NCI-H510A treated with DMSO at 0.1 percent for 48 hours (cell line): ENCODE measurements at regions not wholly inside any gene's neighbourhood (a gene's known extent, or its start where the extent isn't known, plus 50 kb on each side); places are given as distances from the start of the nearest gene placed in this dataset.
"Not testable (repeated sequence)": the region's sequence is repeated elsewhere in the genome, so short reads cannot be mapped to it uniquely, and the experiment has no call there.

Experiments
- DNase-seq: peaks from one replicate; lab custom pipeline; 2025; lab: John Stamatoyannopoulos, UW

DNA sequence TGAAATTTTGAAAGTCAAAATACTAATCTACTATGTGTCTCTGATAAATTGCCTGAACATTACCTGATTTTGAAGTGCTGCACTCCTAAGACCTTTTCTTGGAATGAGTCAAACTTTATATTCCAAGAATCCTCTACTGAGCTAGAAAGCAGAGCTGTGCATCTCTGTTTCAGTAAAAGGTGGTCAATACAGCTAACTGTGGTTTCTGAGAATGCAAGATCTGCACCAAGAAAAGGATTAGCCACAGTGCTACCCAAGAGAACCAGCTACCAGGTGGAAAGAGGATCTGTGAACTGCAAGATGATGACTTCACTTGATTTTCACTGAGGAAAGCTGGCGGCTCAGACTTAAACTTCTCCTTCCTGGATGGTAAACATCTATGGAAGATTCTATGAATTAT is 289.3 kb downstream of the LIPI start:
- DNase-seq: not testable (repeated sequence)

GRCh38 chr21:13907385-13907784 is 297.8 kb downstream of the POTED start:
- not testable (repeated sequence) for DNase-seq

DNA sequence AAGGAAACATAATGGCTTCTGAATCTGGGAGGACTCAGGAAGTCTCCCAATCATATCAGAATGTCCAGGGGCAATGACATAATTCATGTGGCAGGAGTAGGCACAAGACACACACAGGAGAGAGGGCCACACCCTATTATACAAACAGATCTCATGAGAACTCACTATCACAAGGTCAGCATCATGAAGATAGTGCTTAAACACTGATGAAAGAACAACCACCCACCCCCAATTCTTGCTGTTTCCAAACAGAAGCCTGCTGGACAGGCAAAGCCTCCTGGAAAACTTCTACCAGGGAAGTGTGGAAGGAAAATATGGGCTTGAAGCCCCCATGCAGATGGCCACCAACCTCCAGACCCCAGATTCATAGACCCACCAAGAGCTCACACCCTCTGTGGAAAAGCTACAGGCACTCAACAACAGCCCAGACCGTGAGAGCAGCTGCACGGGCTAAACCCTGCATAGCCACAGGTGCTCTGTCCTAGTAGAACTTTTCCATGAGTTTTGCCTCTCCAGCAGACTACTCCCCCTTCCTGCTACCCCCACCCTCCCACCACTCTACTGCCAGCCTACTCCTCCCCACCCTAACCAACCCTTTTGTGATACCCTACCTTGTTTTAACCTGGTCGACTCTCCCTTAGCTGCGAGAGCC is 287.1 kb downstream of the POTED start:
- not testable (repeated sequence) for DNase-seq

- not testable (repeated sequence) for DNase-seq
Measured at GRCh38 chr21:13893617-13894016, 284.0 kb downstream of the POTED start.

- not testable (repeated sequence) for DNase-seq
Measured at GRCh38 chr21:13893025-13893424, 283.4 kb downstream of the POTED start.

- not testable (repeated sequence) for DNase-seq
Measured at GRCh38 chr21:13892146-13892751, 282.7 kb downstream of the POTED start.

- DNase-seq: not testable (repeated sequence)
Measured at GRCh38 chr21:13889176-13889575, 279.6 kb downstream of the POTED start.

DNA sequence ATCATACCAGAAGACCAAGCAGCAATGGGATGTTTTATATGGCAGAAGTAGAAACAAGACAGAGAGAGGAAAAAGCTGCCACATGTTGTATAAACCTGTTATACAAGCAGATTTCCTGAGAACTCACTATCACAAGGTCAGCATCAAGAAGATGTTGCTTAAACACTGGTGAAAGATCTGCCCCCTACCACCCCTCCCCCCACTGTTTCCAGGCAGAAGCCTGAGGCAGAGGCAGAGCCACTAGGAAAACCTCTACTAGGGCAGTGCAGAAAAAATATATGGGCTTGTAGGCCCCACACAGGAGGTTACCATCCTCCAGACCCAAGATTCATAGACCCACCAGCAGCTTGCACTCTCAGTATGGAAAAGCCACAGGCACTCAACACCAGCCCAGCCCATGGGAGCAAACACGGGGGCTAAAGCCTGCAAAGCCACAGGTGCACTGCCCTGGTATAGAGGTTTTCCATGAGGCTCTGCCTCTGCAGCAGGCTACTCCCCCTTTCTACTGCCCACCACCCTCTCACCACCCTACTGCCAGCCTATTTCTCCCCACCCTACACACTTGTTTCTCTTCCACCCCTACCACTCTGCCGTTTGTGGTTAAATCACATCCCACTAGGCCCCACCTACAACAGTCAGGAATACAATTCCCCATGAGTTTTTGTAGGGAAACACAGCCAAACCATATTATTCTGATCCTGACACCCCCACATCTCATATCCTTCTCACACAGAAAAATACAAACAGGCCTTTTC is 274.2 kb downstream of the POTED start:
- DNase-seq: not testable (repeated sequence)

GRCh38 chr21:13877503-13877902 is 267.9 kb downstream of the POTED start:
- not testable (repeated sequence) for DNase-seq

DNA sequence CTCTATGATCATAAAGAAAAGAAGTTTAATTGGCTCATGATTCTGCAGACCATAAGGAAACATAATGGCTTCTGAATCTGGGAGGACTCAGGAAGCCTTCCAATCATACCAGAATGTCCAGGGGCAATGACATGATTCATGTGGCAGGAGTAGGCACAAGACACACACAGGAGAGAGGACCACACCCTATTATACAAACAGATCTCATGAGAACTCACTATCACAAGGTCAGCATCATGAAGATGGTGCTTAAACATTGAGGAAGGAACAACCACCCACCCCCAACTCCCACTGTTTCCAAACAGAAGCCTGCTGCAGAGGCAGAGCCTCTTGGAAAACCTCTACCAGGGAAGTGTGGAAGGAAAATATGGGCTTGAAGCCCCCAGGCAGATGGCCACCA is 267.4 kb downstream of the POTED start:
- DNase-seq: not testable (repeated sequence)

GRCh38 chr21:13874001-13874400 is 264.4 kb downstream of the POTED start:
- not testable (repeated sequence) for DNase-seq

DNA sequence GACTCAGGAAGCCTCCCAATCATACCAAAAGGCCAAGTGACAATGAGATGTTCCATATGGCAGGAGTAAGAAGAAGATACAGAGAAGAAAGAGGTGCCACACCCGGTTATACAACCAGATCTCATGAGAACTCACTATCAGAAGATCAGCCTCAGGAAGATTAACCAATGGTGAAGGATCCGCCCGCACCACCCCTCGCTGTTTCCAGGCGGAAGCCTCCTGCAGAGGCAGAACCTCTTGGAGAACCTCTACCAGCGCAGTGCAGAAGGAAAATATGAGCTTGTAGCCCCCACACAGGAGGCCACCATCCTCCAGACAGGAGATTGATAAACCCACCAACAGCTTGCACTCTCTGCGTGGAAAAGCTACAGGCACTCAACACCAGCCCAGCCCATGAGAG is 245.1 kb downstream of the POTED start:
- DNase-seq: no peak

- DNase-seq: not testable (repeated sequence)
Measured at GRCh38 chr21:13850808-13851207, 241.2 kb downstream of the POTED start.

DNA sequence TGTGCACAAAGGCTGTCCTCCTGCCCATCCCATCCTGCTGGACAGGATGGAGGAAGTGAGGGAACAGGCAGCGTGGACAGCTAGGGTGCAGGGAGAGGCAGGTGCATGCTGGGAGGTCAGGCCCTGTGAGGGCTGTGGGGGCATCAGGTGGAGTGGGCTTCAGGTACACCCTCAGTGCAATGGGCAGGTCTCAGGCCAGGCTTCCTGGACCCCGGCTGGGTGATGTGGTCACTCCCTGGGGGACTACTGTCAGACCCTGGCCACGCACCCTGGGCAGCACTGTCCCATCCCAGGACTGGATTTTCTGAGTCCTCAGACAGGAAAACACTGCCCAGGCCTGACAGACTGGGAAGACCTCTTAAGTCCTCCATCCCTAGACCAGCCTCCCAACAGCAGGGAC is 239.9 kb downstream of the POTED start:
- not testable (repeated sequence) for DNase-seq

DNA sequence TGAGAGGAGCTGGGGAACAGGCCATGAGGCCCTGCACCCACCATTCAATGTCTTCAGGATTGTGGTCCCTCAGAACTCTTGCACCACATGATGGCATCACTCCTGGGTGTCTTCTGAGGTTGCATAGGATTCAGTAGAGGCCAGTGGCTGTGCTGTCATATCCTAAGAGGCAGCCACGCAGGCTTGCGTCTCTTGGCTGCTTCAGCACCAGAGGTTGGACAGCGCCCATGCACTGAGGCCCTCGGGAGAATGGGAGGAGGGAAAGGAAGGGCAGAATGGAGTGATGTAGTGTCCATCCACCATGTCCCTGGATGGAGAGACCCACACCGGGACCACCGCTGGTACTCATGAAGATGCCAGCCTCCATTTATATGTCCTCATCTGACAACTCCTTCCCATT is 237.1 kb downstream of the POTED start:
- not testable (repeated sequence) for DNase-seq

- not testable (repeated sequence) for DNase-seq
Measured at GRCh38 chr21:13844574-13844973, 235.0 kb downstream of the POTED start.

GRCh38 chr21:13843081-13843480 is 233.5 kb downstream of the POTED start:
- DNase-seq: not testable (repeated sequence)

DNA sequence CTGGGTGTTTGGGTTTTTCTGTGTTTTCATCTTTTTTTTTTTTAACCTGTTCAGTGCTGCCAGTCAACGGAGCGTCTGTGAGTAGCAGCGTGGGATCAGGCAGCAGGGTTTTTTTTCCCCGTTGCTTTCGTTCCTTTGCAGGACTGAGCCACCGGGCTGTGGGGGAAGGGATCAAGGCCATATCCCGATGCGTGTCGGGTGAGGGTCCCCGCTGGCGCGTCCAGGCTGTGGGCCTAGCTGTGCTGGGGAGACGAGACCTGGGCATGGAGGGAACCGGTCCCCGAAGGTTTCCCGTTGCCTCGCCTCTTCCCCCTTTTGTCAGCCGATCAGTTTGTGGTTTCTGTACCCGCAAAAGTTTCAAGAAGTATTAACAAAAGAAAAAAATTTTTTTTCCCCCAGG is 218.1 kb downstream of the POTED start:
- DNase-seq: not testable (repeated sequence)

GRCh38 chr21:13827201-13827600 is 217.6 kb downstream of the POTED start:
- no peak for DNase-seq

- DNase-seq: not testable (repeated sequence)
Measured at GRCh38 chr21:13826511-13826910, 216.9 kb downstream of the POTED start.

DNA sequence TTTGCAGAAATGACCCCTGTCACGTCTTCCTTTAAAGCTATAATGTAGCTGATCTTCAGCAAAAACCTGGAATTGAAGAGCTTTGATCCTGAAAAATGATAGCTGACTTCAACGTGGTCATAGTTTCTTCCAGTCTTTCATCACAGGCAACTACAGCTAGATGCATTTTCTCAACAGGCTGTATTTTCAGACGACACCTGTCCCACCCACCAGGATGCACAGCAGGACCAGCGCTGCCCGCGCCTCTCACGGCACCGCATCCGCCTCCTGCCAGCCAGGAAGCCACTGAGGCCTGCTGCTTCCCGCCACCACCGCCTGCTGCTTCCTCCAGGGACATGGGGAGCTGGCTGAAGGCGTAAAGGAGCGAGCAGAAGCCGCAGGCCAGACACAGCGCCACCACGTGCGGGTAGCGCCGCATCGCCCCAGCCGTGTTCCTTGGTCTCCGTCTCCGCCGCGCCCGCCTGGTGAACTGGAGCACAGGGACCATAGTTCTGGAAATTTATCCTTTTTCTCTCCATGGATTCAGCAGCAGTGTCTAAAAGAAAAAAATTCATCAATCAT is 215.7 kb downstream of the POTED start:
- not testable (repeated sequence) for DNase-seq

GRCh38 chr21:13820286-13820685 is 210.7 kb downstream of the POTED start:
- not testable (repeated sequence) for DNase-seq

- not testable (repeated sequence) for DNase-seq
Measured at GRCh38 chr21:13812191-13812590, 202.6 kb downstream of the POTED start.
